HG02642 (cell line): ENCODE measurements at regions not wholly inside any gene's neighbourhood (a gene's known extent, or its start where the extent isn't known, plus 50 kb on each side); places are given as distances from the start of the nearest gene placed in this dataset.

Source experiments
- ATAC-seq: cut with Tn5 transposase; IDR thresholded peaks from one replicate; pipeline ENCODE4 v1.9.1; 2021; ENCODE audit warnings: mild to moderate bottlenecking; ENCODE audit not compliant: unreplicated experiment, poor library complexity

- ATAC-seq: no peak
Measured at GRCh38 chr13:106696140-106696539, 128.2 kb upstream of the ARGLU1 start.

GRCh38 chr13:106695139-106695538, 127.2 kb upstream of the ARGLU1 start:
- no peak for ATAC-seq

- no peak for ATAC-seq
Measured at GRCh38 chr13:106691861-106692260, 123.9 kb upstream of the ARGLU1 start.

- no peak for ATAC-seq
Measured at GRCh38 chr13:106691341-106691740, 123.4 kb upstream of the ARGLU1 start.

- no peak for ATAC-seq
Measured at GRCh38 chr13:106690779-106691178, 122.8 kb upstream of the ARGLU1 start.

- ATAC-seq: no peak
Measured at GRCh38 chr13:106689906-106690305, 122.0 kb upstream of the ARGLU1 start.

- ATAC-seq: no peak
Measured at GRCh38 chr13:106688940-106689339, 121.0 kb upstream of the ARGLU1 start.

- ATAC-seq: no peak
Measured at GRCh38 chr13:106686163-106686562, 118.2 kb upstream of the ARGLU1 start.

- ATAC-seq: no peak
Measured at GRCh38 chr13:106685143-106685542, 117.2 kb upstream of the ARGLU1 start.

GRCh38 chr13:106683918-106684317, 116.0 kb upstream of the ARGLU1 start:
- no peak for ATAC-seq

GRCh38 chr13:106683179-106683578, 115.2 kb upstream of the ARGLU1 start:
- ATAC-seq: no peak

GRCh38 chr13:106681997-106682396, 114.1 kb upstream of the ARGLU1 start:
- ATAC-seq: no peak

- no peak for ATAC-seq
Measured at GRCh38 chr13:106681536-106681935, 113.6 kb upstream of the ARGLU1 start.

- no peak for ATAC-seq
Measured at GRCh38 chr13:106680796-106681472, 113.0 kb upstream of the ARGLU1 start.

GRCh38 chr13:106678646-106679418, 110.9 kb upstream of the ARGLU1 start:
- ATAC-seq: no peak

GRCh38 chr13:106675311-106675710, 107.4 kb upstream of the ARGLU1 start:
- ATAC-seq: no peak

- no peak for ATAC-seq
Measured at GRCh38 chr13:106660746-106661625, 93.0 kb upstream of the ARGLU1 start.

- no peak for ATAC-seq
Measured at GRCh38 chr13:106657104-106657503, 89.2 kb upstream of the ARGLU1 start.

GRCh38 chr13:106656186-106656585, 88.2 kb upstream of the ARGLU1 start:
- ATAC-seq: no peak

- no peak for ATAC-seq
Measured at GRCh38 chr13:106651442-106651841, 83.5 kb upstream of the ARGLU1 start.

- ATAC-seq: no peak
Measured at GRCh38 chr13:106650690-106651205, 82.8 kb upstream of the ARGLU1 start.
